GM12878 (cell line): ENCODE measurements at regions not wholly inside any gene's neighbourhood (a gene's known extent, or its start where the extent isn't known, plus 50 kb on each side); places are given as distances from the start of the nearest gene placed in this dataset.

Experiments used
- ATAC-seq: fragments of 200-7000 bp; cut with Tn5 transposase; 3 replicates; pipeline ENCODE4 v1.9.1; 2020; ENCODE audit warnings: mild to moderate bottlenecking, moderate library complexity
- BruUV-seq: library from RNA; stranded (reverse); fragments of 400-500 nt; replicated peaks from 2 replicates; lab custom pipeline; 2021; lab: Mats Ljungman, UMichigan
- CTCF ChIA-PET: fragments of 300-600 bp; sonication (Branson Sonifier 250); formaldehyde crosslinking; extraction: SDS; loops from one replicate; lab custom pipeline; 2021; ENCODE audit warnings: inconsistent platforms; lab: Yijun Ruan, JAX
- POLR2A ChIA-PET: fragments of 350-600 bp; formaldehyde crosslinking; extraction: SDS; loops from one replicate; lab custom pipeline; 2021; ENCODE audit warnings: inconsistent platforms; lab: Charles Lee
- RAD21 ChIA-PET: fragments of 300-600 bp; sonication (Branson Sonifier 250); formaldehyde crosslinking; loops from one replicate; lab custom pipeline; 2023; ENCODE audit warnings: antibody characterized with exemption; ENCODE audit not compliant: unreplicated experiment; lab: Charles Lee
- SMC1A ChIA-PET: fragments of 300-600 bp; sonication (Branson Sonifier 250); formaldehyde crosslinking; loops from one replicate; lab custom pipeline; 2023; ENCODE audit not compliant: unreplicated experiment, uncharacterized antibody; lab: Charles Lee
- DNase-seq: peaks from one replicate; pipeline ENCODE4 v3.0.0-alpha.2; 2011; ENCODE audit warnings: low read depth, low spot score
- FAIRE-seq: peaks from 3 replicates; lab custom pipeline; 2011; peaks lifted over from hg19 to GRCh38; lab: Jason Lieb, UNC
- H2AFZ ChIP-seq: 2 replicates; pipeline ENCODE4 v1.6.0; 2011; ENCODE audit warnings: low read depth, low read length, control low read depth; ENCODE audit not compliant: control insufficient read depth
- H3K27ac ChIP-seq: 2 replicates; pipeline ENCODE4 v1.5.1; 2011; ENCODE audit warnings: control low read depth; ENCODE audit not compliant: control insufficient read depth, insufficient read depth
- H3K27me3 ChIP-seq, 2 experiments: replicated peaks in 1 of 2; 2 replicates each; pipeline versions ENCODE4 v1.6.0 to v1.6.1; 2011; ENCODE audit warnings: low read length in 1 of 2; ENCODE audit not compliant: control insufficient read depth in 2 of 2, insufficient read depth in 2 of 2
- H3K36me3 ChIP-seq, 2 experiments: 2 replicates each; pipeline ENCODE4 v1.5.1; 2011; ENCODE audit warnings: low read length in 1 of 2; ENCODE audit not compliant: control insufficient read depth in 2 of 2, insufficient read depth in 2 of 2
- H3K4me1 ChIP-seq: 2 replicates; pipeline ENCODE4 v1.6.1; 2011; ENCODE audit warnings: mild to moderate bottlenecking, low read length, moderate library complexity, mixed read lengths; ENCODE audit not compliant: control insufficient read depth, insufficient read depth
- H3K4me2 ChIP-seq: 2 replicates; pipeline ENCODE4 v1.6.0; 2011; ENCODE audit warnings: control low read depth; ENCODE audit not compliant: control insufficient read depth, insufficient read depth
- H3K4me3 ChIP-seq: fragments of 200-600 bp; sonication (generic); 2 replicates; pipeline ENCODE4 v1.5.1; 2016
- H3K79me2 ChIP-seq: 2 replicates; pipeline ENCODE4 v1.6.0; 2011; ENCODE audit warnings: low read length; ENCODE audit not compliant: control insufficient read depth, insufficient read depth
- H3K9ac ChIP-seq: 2 replicates; pipeline ENCODE4 v1.8.0; 2011; ENCODE audit warnings: low read length, control low read depth, mixed read lengths; ENCODE audit not compliant: control insufficient read depth, insufficient read depth
- H3K9me3 ChIP-seq: replicated peaks from 3 replicates; pipeline ENCODE4 v1.5.1; 2011; ENCODE audit warnings: mild to moderate bottlenecking, low read length; ENCODE audit not compliant: control insufficient read depth, insufficient read depth
- H4K20me1 ChIP-seq: 2 replicates; pipeline ENCODE4 v1.6.0; 2011; ENCODE audit not compliant: control insufficient read depth, insufficient read depth
- in situ Hi-C: fragments of 300-500 bp; cut with MboI; formaldehyde crosslinking; loops from 9 replicates; pipeline ENCODE4 v1.14.3; 2018; ENCODE audit warnings: mixed read lengths
- intact Hi-C: fragments of 100-400 bp; cut with micrococcal nuclease; formaldehyde crosslinking; loops from one replicate; pipeline ENCODE4 v1.14.2; 2022; ENCODE audit not compliant: unreplicated experiment
- TF ChIP-seq, protein P1 (sequence below): fragments of 450-650 bp; formaldehyde crosslinking; IDR thresholded peaks from 2 replicates; pipeline ENCODE4 v1.4.0; 2020; ENCODE audit warnings: mild to moderate bottlenecking, moderate library complexity
- TF ChIP-seq, protein P2 (sequence below): fragments of 450-650 bp; conservative IDR thresholded peaks from 2 replicates; pipeline ENCODE4 v1.6.1; 2017; ENCODE audit warnings: mild to moderate bottlenecking, moderate library complexity
- TF ChIP-seq, protein P3 (sequence below): IDR thresholded peaks from 2 replicates; pipeline ENCODE4 v1.6.1; 2011; ENCODE audit warnings: mild to moderate bottlenecking, low read depth, low read length, moderate library complexity; ENCODE audit not compliant: insufficient replicate concordance

DNA sequence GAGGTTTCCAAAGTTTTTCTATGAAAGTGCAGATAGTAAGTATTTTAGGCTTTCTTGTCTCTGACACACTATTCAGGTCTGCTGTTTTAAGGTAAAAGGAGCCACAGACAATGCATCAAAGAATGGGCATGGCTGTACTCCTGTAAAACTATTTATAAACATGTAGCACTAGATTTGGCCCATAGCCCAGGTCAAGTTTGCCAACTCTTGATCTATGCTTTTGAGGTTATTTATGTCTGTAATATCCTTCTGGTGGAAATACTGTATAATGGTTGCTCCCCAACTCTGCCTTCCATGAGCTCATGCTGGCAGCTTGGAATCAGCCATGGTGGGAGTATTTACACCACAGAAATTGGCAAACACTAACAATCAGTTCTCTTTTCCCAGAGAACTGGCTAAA is 244.6 kb downstream of the BUB3 start:
- intact Hi-C loops: loop anchor here (1.0 to 5.0 kb wide), 2 partner anchors 155 to 824 kb away; no protein-coding TSS in a partner anchor
- Histone ChIP-seq H3K9ac (peak overlapping the region; percentile 70), H3K9me3 (peaks cover 18% of the 10 kb centered on the region; the same call in 2 of the 3 replicates), H2AFZ (no peak overlapping the region), H3K4me3 (no peak overlapping the region), H3K27me3 (no peaks in the 10 kb centered on the region), H4K20me1 (no peaks in the 10 kb centered on the region), H3K4me2 (peak overlapping the region; percentile 75), H3K4me1 (peaks cover 91% of the 10 kb centered on the region), H3K79me2 (no peaks in the 10 kb centered on the region), H3K36me3 (no peaks in the 10 kb centered on the region), H3K27ac (peak overlapping the region; percentile 97)
- RAD21 ChIA-PET: interaction anchor here (0.5 to 2.2 kb wide), 5 partner anchors 10 to 1572 kb away, joined by 3 to 17 read pairs (median 3); no protein-coding TSS in a partner anchor
- TF ChIP-seq, protein P1, sequence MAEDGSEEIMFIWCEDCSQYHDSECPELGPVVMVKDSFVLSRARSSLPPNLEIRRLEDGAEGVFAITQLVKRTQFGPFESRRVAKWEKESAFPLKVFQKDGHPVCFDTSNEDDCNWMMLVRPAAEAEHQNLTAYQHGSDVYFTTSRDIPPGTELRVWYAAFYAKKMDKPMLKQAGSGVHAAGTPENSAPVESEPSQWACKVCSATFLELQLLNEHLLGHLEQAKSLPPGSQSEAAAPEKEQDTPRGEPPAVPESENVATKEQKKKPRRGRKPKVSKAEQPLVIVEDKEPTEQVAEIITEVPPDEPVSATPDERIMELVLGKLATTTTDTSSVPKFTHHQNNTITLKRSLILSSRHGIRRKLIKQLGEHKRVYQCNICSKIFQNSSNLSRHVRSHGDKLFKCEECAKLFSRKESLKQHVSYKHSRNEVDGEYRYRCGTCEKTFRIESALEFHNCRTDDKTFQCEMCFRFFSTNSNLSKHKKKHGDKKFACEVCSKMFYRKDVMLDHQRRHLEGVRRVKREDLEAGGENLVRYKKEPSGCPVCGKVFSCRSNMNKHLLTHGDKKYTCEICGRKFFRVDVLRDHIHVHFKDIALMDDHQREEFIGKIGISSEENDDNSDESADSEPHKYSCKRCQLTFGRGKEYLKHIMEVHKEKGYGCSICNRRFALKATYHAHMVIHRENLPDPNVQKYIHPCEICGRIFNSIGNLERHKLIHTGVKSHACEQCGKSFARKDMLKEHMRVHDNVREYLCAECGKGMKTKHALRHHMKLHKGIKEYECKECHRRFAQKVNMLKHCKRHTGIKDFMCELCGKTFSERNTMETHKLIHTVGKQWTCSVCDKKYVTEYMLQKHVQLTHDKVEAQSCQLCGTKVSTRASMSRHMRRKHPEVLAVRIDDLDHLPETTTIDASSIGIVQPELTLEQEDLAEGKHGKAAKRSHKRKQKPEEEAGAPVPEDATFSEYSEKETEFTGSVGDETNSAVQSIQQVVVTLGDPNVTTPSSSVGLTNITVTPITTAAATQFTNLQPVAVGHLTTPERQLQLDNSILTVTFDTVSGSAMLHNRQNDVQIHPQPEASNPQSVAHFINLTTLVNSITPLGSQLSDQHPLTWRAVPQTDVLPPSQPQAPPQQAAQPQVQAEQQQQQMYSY (CRISPR knock-in tag): 0 out of 2 replicates have a peak, but pooled peaks have one; percentile 35
- TF ChIP-seq, protein P2, sequence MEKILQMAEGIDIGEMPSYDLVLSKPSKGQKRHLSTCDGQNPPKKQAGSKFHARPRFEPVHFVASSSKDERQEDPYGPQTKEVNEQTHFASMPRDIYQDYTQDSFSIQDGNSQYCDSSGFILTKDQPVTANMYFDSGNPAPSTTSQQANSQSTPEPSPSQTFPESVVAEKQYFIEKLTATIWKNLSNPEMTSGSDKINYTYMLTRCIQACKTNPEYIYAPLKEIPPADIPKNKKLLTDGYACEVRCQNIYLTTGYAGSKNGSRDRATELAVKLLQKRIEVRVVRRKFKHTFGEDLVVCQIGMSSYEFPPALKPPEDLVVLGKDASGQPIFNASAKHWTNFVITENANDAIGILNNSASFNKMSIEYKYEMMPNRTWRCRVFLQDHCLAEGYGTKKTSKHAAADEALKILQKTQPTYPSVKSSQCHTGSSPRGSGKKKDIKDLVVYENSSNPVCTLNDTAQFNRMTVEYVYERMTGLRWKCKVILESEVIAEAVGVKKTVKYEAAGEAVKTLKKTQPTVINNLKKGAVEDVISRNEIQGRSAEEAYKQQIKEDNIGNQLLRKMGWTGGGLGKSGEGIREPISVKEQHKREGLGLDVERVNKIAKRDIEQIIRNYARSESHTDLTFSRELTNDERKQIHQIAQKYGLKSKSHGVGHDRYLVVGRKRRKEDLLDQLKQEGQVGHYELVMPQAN: no peak
- TF ChIP-seq, protein P3, sequence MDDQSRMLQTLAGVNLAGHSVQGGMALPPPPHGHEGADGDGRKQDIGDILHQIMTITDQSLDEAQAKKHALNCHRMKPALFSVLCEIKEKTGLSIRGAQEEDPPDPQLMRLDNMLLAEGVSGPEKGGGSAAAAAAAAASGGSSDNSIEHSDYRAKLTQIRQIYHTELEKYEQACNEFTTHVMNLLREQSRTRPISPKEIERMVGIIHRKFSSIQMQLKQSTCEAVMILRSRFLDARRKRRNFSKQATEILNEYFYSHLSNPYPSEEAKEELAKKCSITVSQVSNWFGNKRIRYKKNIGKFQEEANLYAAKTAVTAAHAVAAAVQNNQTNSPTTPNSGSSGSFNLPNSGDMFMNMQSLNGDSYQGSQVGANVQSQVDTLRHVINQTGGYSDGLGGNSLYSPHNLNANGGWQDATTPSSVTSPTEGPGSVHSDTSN: no peak
- CTCF ChIA-PET: interaction anchor here (0.7 to 2.3 kb wide), 4 partner anchors 18 to 361 kb away, joined by 3 to 7 read pairs (median 3); no protein-coding TSS in a partner anchor
- DNase-seq (no peak), FAIRE-seq (no peak), ATAC-seq (no peak)
- SMC1A ChIA-PET: interaction anchor here (0.8 to 3.6 kb wide), 12 partner anchors 10 to 436 kb away, joined by 3 to 16 read pairs (median 3); no protein-coding TSS in a partner anchor
- POLR2A ChIA-PET: interaction anchor here (0.7 to 1.6 kb wide), 4 partner anchors 10 to 245 kb away, joined by 3 to 5 read pairs (median 4); partner anchors contain the start of gene BUB3
- no TSS peak for BruUV-seq
- in situ Hi-C loops: loop anchor here (10.0 kb wide), 2 partner anchors 886 to 1326 kb away; no protein-coding TSS in a partner anchor
